ENCODE measurements at regions not wholly inside any gene's neighbourhood (a gene's known extent, or its start where the extent isn't known, plus 50 kb on each side); places are given as distances from the start of the nearest gene placed in this dataset.

GRCh38 chr10:104505521-104506042 is 135.5 kb upstream of the SORCS3 start:
- no peak for TF ChIP-seq CTCF (IDR thresholded peaks at IDR 0.05; ENCODE audit: insufficient read depth, low read length, poor library complexity, severe bottlenecking)
- Histone ChIP-seq H3K36me3 (ENCODE audit: control insufficient read depth, insufficient read depth, low read length) (no peaks in the 10 kb centered on the region), H3K4me3 (ENCODE audit: low read depth, low read length) (no peak overlapping the region), H3K27me3 (ENCODE audit: control insufficient read depth, insufficient read depth, low read length) (peaks cover 5% of the 10 kb centered on the region)
- DNase-seq (ENCODE audit: low read depth), result no peak

- Histone ChIP-seq H3K27me3 (ENCODE audit: control insufficient read depth, insufficient read depth, low read length) (peaks cover 5% of the 10 kb centered on the region), H3K36me3 (ENCODE audit: control insufficient read depth, insufficient read depth, low read length) (no peaks in the 10 kb centered on the region), H3K4me3 (ENCODE audit: low read depth, low read length) (no peak overlapping the region)
- TF ChIP-seq CTCF (IDR thresholded peaks at IDR 0.05; ENCODE audit: insufficient read depth, low read length, poor library complexity, severe bottlenecking), result no peak
- DNase-seq (ENCODE audit: low read depth), result no peak
Observed at GRCh38 chr10:104509981-104510380, 131.1 kb upstream of the SORCS3 start.

GRCh38 chr10:104510644-104511043 is 130.4 kb upstream of the SORCS3 start:
- TF ChIP-seq CTCF (IDR thresholded peaks at IDR 0.05; ENCODE audit: insufficient read depth, low read length, poor library complexity, severe bottlenecking), result no peak
- Histone ChIP-seq H3K4me3 (ENCODE audit: low read depth, low read length) (no peak overlapping the region), H3K27me3 (ENCODE audit: control insufficient read depth, insufficient read depth, low read length) (peaks cover 5% of the 10 kb centered on the region), H3K36me3 (ENCODE audit: control insufficient read depth, insufficient read depth, low read length) (no peaks in the 10 kb centered on the region)
- no peak for DNase-seq (ENCODE audit: low read depth)

- TF ChIP-seq CTCF (IDR thresholded peaks at IDR 0.05; ENCODE audit: insufficient read depth, low read length, poor library complexity, severe bottlenecking), result no peak
- Histone ChIP-seq H3K36me3 (ENCODE audit: control insufficient read depth, insufficient read depth, low read length) (no peaks in the 10 kb centered on the region), H3K4me3 (ENCODE audit: low read depth, low read length) (no peak overlapping the region), H3K27me3 (ENCODE audit: control insufficient read depth, insufficient read depth, low read length) (no peaks in the 10 kb centered on the region)
- DNase-seq (ENCODE audit: low read depth), result no peak
Observed at GRCh38 chr10:104512800-104513199, 128.3 kb upstream of the SORCS3 start.

GRCh38 chr10:104515678-104516199 is 125.4 kb upstream of the SORCS3 start:
- H3K27me3 ChIP-seq (ENCODE audit: control insufficient read depth, insufficient read depth, low read length), result no peaks in the 10 kb centered on the region
- no peak for DNase-seq (ENCODE audit: low read depth)
- H3K4me3 ChIP-seq (ENCODE audit: low read depth, low read length), result no peak overlapping the region
- TF ChIP-seq CTCF (IDR thresholded peaks at IDR 0.05; ENCODE audit: insufficient read depth, low read length, poor library complexity, severe bottlenecking), result no peak
- no peaks in the 10 kb centered on the region for H3K36me3 ChIP-seq (ENCODE audit: control insufficient read depth, insufficient read depth, low read length)

GRCh38 chr10:104516986-104517385 is 124.1 kb upstream of the SORCS3 start:
- no peak for DNase-seq (ENCODE audit: low read depth)
- Histone ChIP-seq H3K36me3 (ENCODE audit: control insufficient read depth, insufficient read depth, low read length) (no peaks in the 10 kb centered on the region), H3K27me3 (ENCODE audit: control insufficient read depth, insufficient read depth, low read length) (no peaks in the 10 kb centered on the region), H3K4me3 (ENCODE audit: low read depth, low read length) (no peak overlapping the region)
- no peak for TF ChIP-seq CTCF (IDR thresholded peaks at IDR 0.05; ENCODE audit: insufficient read depth, low read length, poor library complexity, severe bottlenecking)
